Tibial nerve (tissue), 4 donors: ENCODE measurements at regions not wholly inside any gene's neighbourhood (a gene's known extent, or its start where the extent isn't known, plus 50 kb on each side); places are given as distances from the start of the nearest gene placed in this dataset.
"Not testable (repeated sequence)": the region's sequence is repeated elsewhere in the genome, so short reads cannot be mapped to it uniquely, and the experiment has no call there.

Experiments used
- DNase-seq, 2 donors: peaks; one replicate each; pipeline ENCODE4 v3.0.0-alpha.2; 2019; ENCODE audit warnings: low spot score in 2 of 2
- H3K27ac ChIP-seq, 4 donors: fragments of 200-600 bp; sonication (generic) in 3 of 4; one replicate each; pipeline ENCODE4 v1.5.1; 2017 to 2019; ENCODE audit warnings: mild to moderate bottlenecking in 1 of 4
- H3K27me3 ChIP-seq, 2 donors: fragments of 200-600 bp; sonication (generic) in 1 of 2; one replicate each; pipeline versions ENCODE4 v1.5.1 to v1.6.0; 2017 to 2019
- H3K36me3 ChIP-seq, 3 donors: fragments of 200-600 bp; sonication (generic); one replicate each; pipeline ENCODE4 v1.5.1; 2018 to 2019
- H3K4me1 ChIP-seq, 4 donors: fragments of 200-600 bp; sonication (generic) in 3 of 4; one replicate each; pipeline ENCODE4 v1.5.1; 2017 to 2019
- H3K4me3 ChIP-seq, 4 donors: fragments of 200-600 bp; sonication (generic) in 3 of 4; one replicate each; pipeline ENCODE4 v1.5.1; 2017 to 2019; ENCODE audit warnings: mild to moderate bottlenecking in 1 of 4, moderate library complexity in 1 of 4
- H3K9me3 ChIP-seq, 4 donors: fragments of 200-600 bp; sonication (generic) in 3 of 4; one replicate each; pipeline ENCODE4 v1.5.1; 2017 to 2019
- CTCF ChIP-seq, 5 experiments: fragments of 200-600 bp in 3 of 5; fragments of 450-650 bp in 2 of 5; sonication (generic) in 3 of 5; IDR thresholded peaks; one replicate each; pipeline ENCODE4 v1.5.1; 2016 to 2019; ENCODE audit warnings: antibody characterized with exemption in 5 of 5, mild to moderate bottlenecking in 3 of 5, moderate library complexity in 2 of 5
- EP300 ChIP-seq, 2 donors: sonication (generic); formaldehyde crosslinking; IDR thresholded peaks; one replicate each; pipeline ENCODE4 v1.6.1; 2017; ENCODE audit warnings: antibody characterized with exemption in 2 of 2, mild to moderate bottlenecking in 1 of 2
- POLR2A ChIP-seq, 2 donors: fragments of 450-650 bp; IDR thresholded peaks; one replicate each; pipeline ENCODE4 v1.6.1; 2017; ENCODE audit warnings: antibody characterized with exemption in 2 of 2, mild to moderate bottlenecking in 2 of 2, moderate library complexity in 2 of 2
- WGBS, 2 donors: methylation state at CpG; one replicate each; pipeline ENCODE4 v1.1.5; 2018; 5-methylcytosine and 5-hydroxymethylcytosine counted together

- no peaks in the 10 kb centered on the region for H3K27me3 ChIP-seq
- H3K4me1 ChIP-seq: peaks cover 0 to 2% (median 0%) of the 10 kb centered on the region in 4 donors
- H3K4me3 ChIP-seq: no peak overlapping the region
- TF ChIP-seq EP300 (IDR thresholded peaks at IDR 0.05) (no peak), POLR2A (IDR thresholded peaks at IDR 0.05) (no peak)
- H3K9me3 ChIP-seq: no peaks in the 10 kb centered on the region
- H3K27ac ChIP-seq: no peak overlapping the region
- no peak for DNase-seq
- WGBS, 2 donors: 95 to 98% methylated on average over 2 of the region's 2 CpGs
- H3K36me3 ChIP-seq: no peaks in the 10 kb centered on the region
Measured at GRCh38 chr15:87561641-87562040, 694.9 kb downstream of the NTRK3 start.

GRCh38 chr15:87557881-87558280, 698.7 kb downstream of the NTRK3 start:
- Histone ChIP-seq H3K27me3 (no peaks in the 10 kb centered on the region), H3K27ac (no peak overlapping the region), H3K9me3 (peaks cover 0 to 17% (median 5%) of the 10 kb centered on the region in 4 donors), H3K36me3 (no peaks in the 10 kb centered on the region), H3K4me3 (no peak overlapping the region), H3K4me1 (no peaks in the 10 kb centered on the region)
- no peak for DNase-seq
- TF ChIP-seq POLR2A (IDR thresholded peaks at IDR 0.05) (no peak), EP300 (IDR thresholded peaks at IDR 0.05) (no peak), CTCF (IDR thresholded peaks at IDR 0.05) (no peak)
- WGBS, 2 donors: 68 to 79% methylated on average over 1 of the region's 1 CpG

- no peak overlapping the region for H3K4me3 ChIP-seq
- no peaks in the 10 kb centered on the region for H3K36me3 ChIP-seq
- peaks cover 0 to 17% (median 5%) of the 10 kb centered on the region in 4 donors for H3K9me3 ChIP-seq
- H3K27ac ChIP-seq: no peak overlapping the region
- no peak for TF ChIP-seq CTCF (IDR thresholded peaks at IDR 0.05)
- no peak for TF ChIP-seq POLR2A (IDR thresholded peaks at IDR 0.05)
- TF ChIP-seq EP300 (IDR thresholded peaks at IDR 0.05): no peak
- DNase-seq: no peak
- no peaks in the 10 kb centered on the region for H3K4me1 ChIP-seq
- H3K27me3 ChIP-seq: no peaks in the 10 kb centered on the region
Measured at GRCh38 chr15:87556886-87557285, 699.7 kb downstream of the NTRK3 start.

GRCh38 chr15:87549860-87550259, 706.7 kb downstream of the NTRK3 start:
- TF ChIP-seq EP300 (IDR thresholded peaks at IDR 0.05) (no peak), CTCF (IDR thresholded peaks at IDR 0.05) (no peak), POLR2A (IDR thresholded peaks at IDR 0.05) (no peak)

GRCh38 chr15:87549296-87549695, 707.2 kb downstream of the NTRK3 start:
- Histone ChIP-seq H3K9me3 (peaks cover 0 to 14% (median 3%) of the 10 kb centered on the region in 4 donors), H3K4me1 (peaks cover 0 to 4% (median 0%) of the 10 kb centered on the region in 4 donors), H3K36me3 (no peaks in the 10 kb centered on the region), H3K27ac (no peak overlapping the region), H3K27me3 (no peaks in the 10 kb centered on the region), H3K4me3 (no peak overlapping the region)
- DNase-seq: no peak
- no peak for TF ChIP-seq POLR2A (IDR thresholded peaks at IDR 0.05)
- no peak for TF ChIP-seq CTCF (IDR thresholded peaks at IDR 0.05)
- TF ChIP-seq EP300 (IDR thresholded peaks at IDR 0.05): no peak

More at GRCh38 chr15:87549860-87550259, 706.7 kb downstream of the NTRK3 start:
- no peak overlapping the region for H3K27ac ChIP-seq
- DNase-seq: no peak
- no peaks in the 10 kb centered on the region for H3K27me3 ChIP-seq
- peaks cover 0 to 17% (median 3%) of the 10 kb centered on the region in 4 donors for H3K9me3 ChIP-seq
- no peaks in the 10 kb centered on the region for H3K36me3 ChIP-seq
- H3K4me3 ChIP-seq: no peak overlapping the region
- H3K4me1 ChIP-seq: peaks cover 0 to 4% (median 0%) of the 10 kb centered on the region in 4 donors
- 84 to 88% methylated on average over 6 of the region's 6 CpGs for WGBS, 2 donors

GRCh38 chr15:87548590-87548989, 707.9 kb downstream of the NTRK3 start:
- not testable (repeated sequence) for H3K27me3 ChIP-seq, H3K4me3 ChIP-seq, H3K36me3 ChIP-seq, H3K4me1 ChIP-seq, H3K27ac ChIP-seq, H3K9me3 ChIP-seq, DNase-seq
- WGBS, 2 donors: 93 to 95% methylated on average over 14 of the region's 14 CpGs
